Mesendoderm (in vitro differentiated cells): ENCODE measurements at regions not wholly inside any gene's neighbourhood (a gene's known extent, or its start where the extent isn't known, plus 50 kb on each side); places are given as distances from the start of the nearest gene placed in this dataset.
A peak's percentile ranks its signal among the peaks of the same experiment; 100 is the strongest.
"Not testable (repeated sequence)": the region's sequence is repeated elsewhere in the genome, so short reads cannot be mapped to it uniquely, and the experiment has no call there.

Experiments used
- DNase-seq: peaks from one replicate; pipeline ENCODE4 v3.0.0; 2013
- H2AK5ac ChIP-seq: 2 replicates; pipeline ENCODE4 v1.6.1; 2013; ENCODE audit warnings: low read length, inconsistent platforms
- H2BK120ac ChIP-seq: 2 replicates; pipeline ENCODE4 v1.6.1; 2013; ENCODE audit warnings: low read depth, mild to moderate bottlenecking, low read length, moderate library complexity, mixed read lengths
- H2BK15ac ChIP-seq: replicated peaks from 2 replicates; pipeline ENCODE4 v1.6.1; 2013; ENCODE audit warnings: low read depth, mild to moderate bottlenecking, moderate library complexity
- H2BK5ac ChIP-seq: 2 replicates; pipeline ENCODE4 v1.6.1; 2013; ENCODE audit warnings: low read length, inconsistent platforms
- H3K18ac ChIP-seq: 2 replicates; pipeline ENCODE4 v1.6.1; 2013; ENCODE audit warnings: mild to moderate bottlenecking, low read length, mixed read lengths
- H3K23ac ChIP-seq: one replicate; pipeline ENCODE4 v1.6.1; 2013; ENCODE audit warnings: low read length
- H3K27ac ChIP-seq: 2 replicates; pipeline ENCODE4 v1.5.1; 2013; ENCODE audit warnings: low read depth, mild to moderate bottlenecking, inconsistent platforms, low read length, moderate library complexity
- H3K27me3 ChIP-seq: 2 replicates; pipeline ENCODE4 v1.6.1; 2013; ENCODE audit warnings: low read length, control low read depth, mild to moderate bottlenecking, inconsistent platforms; ENCODE audit not compliant: insufficient read depth, poor library complexity
- H3K36me3 ChIP-seq: 2 replicates; pipeline ENCODE4 v1.6.1; 2013; ENCODE audit warnings: low read length, inconsistent platforms; ENCODE audit not compliant: control insufficient read depth, insufficient read depth
- H3K4ac ChIP-seq: one replicate; pipeline ENCODE4 v1.6.1; 2013; ENCODE audit warnings: low read depth, mild to moderate bottlenecking, low read length, moderate library complexity
- H3K4me1 ChIP-seq: 2 replicates; pipeline ENCODE4 v1.6.1; 2013; ENCODE audit warnings: low read depth, low read length, inconsistent platforms; ENCODE audit not compliant: control insufficient read depth
- H3K4me2 ChIP-seq: 2 replicates; pipeline ENCODE4 v1.6.1; 2013; ENCODE audit warnings: low read length
- H3K4me3 ChIP-seq: 2 replicates; pipeline ENCODE4 v1.5.1; 2013; ENCODE audit warnings: mild to moderate bottlenecking, low read length
- H3K56ac ChIP-seq: one replicate; pipeline ENCODE4 v1.6.1; 2013; ENCODE audit warnings: low read length
- H3K79me1 ChIP-seq: 2 replicates; pipeline ENCODE4 v1.6.1; 2013; ENCODE audit warnings: low read length, inconsistent platforms
- H3K79me2 ChIP-seq: 2 replicates; pipeline ENCODE4 v1.6.1; 2013; ENCODE audit warnings: mild to moderate bottlenecking, low read length; ENCODE audit not compliant: control insufficient read depth, insufficient read depth
- H3K9ac ChIP-seq: 2 replicates; pipeline ENCODE4 v1.6.1; 2013; ENCODE audit warnings: low read length, inconsistent platforms
- H4K5ac ChIP-seq: one replicate; pipeline ENCODE4 v1.6.1; 2013; ENCODE audit warnings: low read length
- H4K8ac ChIP-seq: one replicate; pipeline ENCODE4 v1.6.1; 2013; ENCODE audit warnings: low read depth, mild to moderate bottlenecking, control low read depth, low read length, moderate library complexity
- WGBS: extraction: QIAGEN DNeasy Blood & Tissue Kit; methylation state at CpG from one replicate; pipeline ENCODE4 v1.1.7; 2013; ENCODE audit warnings: low lambda C conversion rate, missing lambda C conversion rate; ENCODE audit not compliant: insufficient coverage; ENCODE audit errors: extremely low coverage; 5-methylcytosine and 5-hydroxymethylcytosine counted together

- no peak for DNase-seq
- Histone ChIP-seq H3K4me3 (no peak overlapping the region), H3K27ac (no peak overlapping the region), H3K79me2 (no peaks in the 10 kb centered on the region), H3K18ac (no peak overlapping the region), H2BK120ac (no peak overlapping the region), H2AK5ac (no peak overlapping the region), H2BK15ac (no peak overlapping the region), H4K5ac (no peak overlapping the region), H3K79me1 (no peaks in the 10 kb centered on the region), H3K9ac (no peak overlapping the region), H3K36me3 (no peaks in the 10 kb centered on the region), H2BK5ac (no peak overlapping the region), H3K4me2 (no peak overlapping the region), H3K56ac (no peak overlapping the region), H3K23ac (no peak overlapping the region), H3K27me3 (no peaks in the 10 kb centered on the region), H3K4ac (no peak overlapping the region), H3K4me1 (no peaks in the 10 kb centered on the region), H4K8ac (no peak overlapping the region)
- WGBS = no CpG with 5 or more reads among the region's 2 CpGs
Measured at GRCh38 chr18:28269750-28270149, 92.8 kb upstream of the CDH2 start.

DNA sequence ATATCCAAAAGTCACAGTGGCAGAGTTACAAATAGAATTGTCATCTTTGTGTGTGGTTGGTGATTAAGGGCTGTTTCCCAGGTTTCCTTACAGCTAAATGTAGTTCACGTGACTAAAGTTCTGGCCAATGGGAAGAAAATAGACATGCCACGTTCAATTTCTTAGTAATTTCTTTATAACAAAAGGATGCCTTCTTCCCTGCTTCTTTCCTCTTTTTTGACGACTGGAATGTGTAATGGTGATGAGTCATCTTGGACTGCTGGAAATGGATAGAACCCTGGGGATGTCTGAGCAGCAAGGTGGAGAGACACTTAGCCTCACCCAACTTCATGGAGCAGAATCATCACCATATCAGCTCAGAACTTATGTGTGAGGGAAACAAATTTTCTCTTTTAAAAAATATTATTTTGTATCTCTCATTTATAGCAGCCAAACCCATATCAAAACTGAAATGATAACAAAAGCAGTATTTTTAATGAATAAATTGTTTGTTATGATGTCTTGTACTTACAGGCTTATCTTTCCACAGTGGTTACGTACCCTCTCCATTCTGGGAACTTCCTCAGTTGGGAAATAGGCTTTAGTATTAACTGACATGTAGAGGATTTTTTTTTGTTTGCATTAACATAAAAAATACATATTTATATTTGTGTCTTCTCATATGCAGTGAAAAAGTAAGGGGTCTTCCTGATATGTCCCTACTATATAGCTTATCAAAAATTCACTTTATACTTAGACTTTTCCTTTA, 91.1 kb upstream of the CDH2 start:
- Histone ChIP-seq H2BK120ac (no peak overlapping the region), H3K23ac (no peak overlapping the region), H3K4ac (no peak overlapping the region), H4K8ac (no peak overlapping the region), H2AK5ac (no peak overlapping the region), H4K5ac (no peak overlapping the region), H2BK15ac (no peak overlapping the region), H3K27ac (no peak overlapping the region), H3K4me1 (no peaks in the 10 kb centered on the region), H2BK5ac (no peak overlapping the region), H3K56ac (no peak overlapping the region), H3K18ac (no peak overlapping the region), H3K79me2 (no peaks in the 10 kb centered on the region), H3K36me3 (no peaks in the 10 kb centered on the region), H3K27me3 (no peaks in the 10 kb centered on the region), H3K4me3 (no peak overlapping the region), H3K79me1 (no peaks in the 10 kb centered on the region), H3K9ac (no peak overlapping the region), H3K4me2 (no peak overlapping the region)
- no CpG with 5 or more reads among the region's 4 CpGs for WGBS
- peak; percentile 33 for DNase-seq

DNA sequence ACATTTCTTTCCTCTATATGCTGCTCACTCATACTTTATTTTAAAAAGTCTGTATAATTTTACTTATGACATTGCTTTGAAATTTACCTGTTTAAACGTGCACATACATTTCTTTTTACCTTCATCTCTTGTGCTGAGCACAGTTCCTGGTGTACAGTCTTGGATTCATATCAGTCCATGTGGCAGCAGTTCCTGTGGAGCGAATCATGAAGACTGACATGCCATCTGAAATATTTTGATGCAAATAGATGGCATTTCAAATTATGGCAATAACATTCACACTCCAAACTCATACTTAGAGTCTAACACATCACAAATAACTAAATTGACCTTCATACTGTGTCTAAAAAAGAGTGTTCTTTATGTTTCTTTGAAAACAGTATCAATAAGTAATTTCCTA, 90.3 kb upstream of the CDH2 start:
- no peak overlapping the region for H2BK15ac ChIP-seq

DNA sequence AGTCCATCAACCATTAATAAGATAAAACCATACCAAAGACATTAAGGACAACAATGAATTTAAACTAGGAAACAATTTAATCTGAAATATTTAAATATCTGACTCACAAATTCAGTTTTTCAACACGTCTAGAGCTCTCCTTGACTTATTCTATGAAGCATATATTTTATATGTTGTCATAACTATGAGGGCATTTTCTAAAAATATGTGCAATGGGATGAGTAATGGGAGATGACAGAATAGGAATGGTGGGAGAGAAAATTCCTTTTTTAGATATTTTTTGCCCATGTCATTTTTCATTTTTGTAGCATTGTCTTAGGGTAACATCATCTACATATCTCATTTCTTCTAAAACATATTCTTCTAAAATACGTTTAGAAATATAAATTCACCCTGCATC, 79.2 kb upstream of the CDH2 start:
- no peak for DNase-seq
- Histone ChIP-seq H4K5ac (no peak overlapping the region), H3K56ac (no peak overlapping the region), H2AK5ac (no peak overlapping the region), H2BK120ac (no peak overlapping the region), H3K23ac (no peak overlapping the region), H3K4me2 (no peak overlapping the region), H3K27me3 (no peaks in the 10 kb centered on the region), H3K4me3 (no peak overlapping the region), H3K79me1 (no peaks in the 10 kb centered on the region), H2BK5ac (no peak overlapping the region), H3K4ac (no peak overlapping the region), H3K27ac (no peak overlapping the region), H2BK15ac (no peak overlapping the region), H3K79me2 (no peaks in the 10 kb centered on the region), H3K36me3 (no peaks in the 10 kb centered on the region), H3K4me1 (no peaks in the 10 kb centered on the region), H4K8ac (no peak overlapping the region), H3K9ac (no peak overlapping the region), H3K18ac (no peak overlapping the region)
- WGBS = 100% methylated on average over 1 of the region's 2 CpGs

More for the DNA sequence above, 90.3 kb upstream of the CDH2 start:
- Histone ChIP-seq H3K79me1 (no peaks in the 10 kb centered on the region), H3K9ac (no peak overlapping the region), H3K27ac (no peak overlapping the region), H3K56ac (no peak overlapping the region), H2BK5ac (no peak overlapping the region), H4K8ac (no peak overlapping the region), H4K5ac (no peak overlapping the region), H2AK5ac (no peak overlapping the region), H3K36me3 (no peaks in the 10 kb centered on the region), H3K79me2 (no peaks in the 10 kb centered on the region), H3K4me1 (no peaks in the 10 kb centered on the region), H2BK120ac (no peak overlapping the region), H3K27me3 (no peaks in the 10 kb centered on the region), H3K18ac (no peak overlapping the region), H3K4ac (no peak overlapping the region), H3K23ac (no peak overlapping the region), H3K4me2 (no peak overlapping the region), H3K4me3 (no peak overlapping the region)
- no peak for DNase-seq
- WGBS = no CpG with 5 or more reads among the region's 2 CpGs

GRCh38 chr18:28248653-28249052, 71.7 kb upstream of the CDH2 start:
- Histone ChIP-seq H3K79me2 (no peaks in the 10 kb centered on the region), H2BK15ac (no peak overlapping the region), H3K36me3 (no peaks in the 10 kb centered on the region), H3K9ac (no peak overlapping the region), H4K8ac (no peak overlapping the region), H3K4me3 (no peak overlapping the region), H4K5ac (no peak overlapping the region), H3K56ac (no peak overlapping the region), H3K4me2 (no peak overlapping the region), H3K4me1 (no peaks in the 10 kb centered on the region), H2AK5ac (no peak overlapping the region), H3K4ac (no peak overlapping the region), H2BK5ac (no peak overlapping the region), H3K27me3 (no peaks in the 10 kb centered on the region), H3K79me1 (no peaks in the 10 kb centered on the region), H3K27ac (no peak overlapping the region), H3K18ac (no peak overlapping the region), H3K23ac (no peak overlapping the region), H2BK120ac (no peak overlapping the region)
- peak; percentile 53 for DNase-seq

- H2BK120ac ChIP-seq, H3K36me3 ChIP-seq, H4K8ac ChIP-seq, H3K27me3 ChIP-seq, H2BK5ac ChIP-seq, H2AK5ac ChIP-seq, H3K56ac ChIP-seq, H3K79me1 ChIP-seq, H3K9ac ChIP-seq, H3K4me1 ChIP-seq, H3K18ac ChIP-seq, H3K27ac ChIP-seq, H3K79me2 ChIP-seq, H3K23ac ChIP-seq, H2BK15ac ChIP-seq, H3K4ac ChIP-seq, H3K4me3 ChIP-seq, H4K5ac ChIP-seq, H3K4me2 ChIP-seq: not testable (repeated sequence)
- WGBS = no CpG with 5 or more reads among the region's 16 CpGs
- DNase-seq = peak; percentile 19
Measured at GRCh38 chr18:28240626-28241025, 63.7 kb upstream of the CDH2 start.
